Body of pancreas (tissue), 4 donors: ENCODE measurements at regions not wholly inside any gene's neighbourhood (a gene's known extent, or its start where the extent isn't known, plus 50 kb on each side); places are given as distances from the start of the nearest gene placed in this dataset.
"Not testable (repeated sequence)": the region's sequence is repeated elsewhere in the genome, so short reads cannot be mapped to it uniquely, and the experiment has no call there.

Experiments
- POLR2A ChIP-seq, 3 donors: fragments of 450-650 bp; IDR thresholded peaks; one replicate each; pipeline ENCODE4 v1.6.1; 2016; ENCODE audit warnings: antibody characterized with exemption in 3 of 3, mild to moderate bottlenecking in 2 of 3
- TF ChIP-seq, protein P1 (sequence below), 7 experiments: fragments of 450-650 bp in 4 of 7; fragments of 200-600 bp in 3 of 7; sonication (generic) in 3 of 7; IDR thresholded peaks; one replicate each; pipeline ENCODE4 v1.5.1; 2016 to 2019; ENCODE audit warnings: antibody characterized with exemption in 7 of 7

GRCh38 chrX:66102398-66102797 lies 61.6 kb upstream of the HEPH start:
- TF ChIP-seq, protein P1, sequence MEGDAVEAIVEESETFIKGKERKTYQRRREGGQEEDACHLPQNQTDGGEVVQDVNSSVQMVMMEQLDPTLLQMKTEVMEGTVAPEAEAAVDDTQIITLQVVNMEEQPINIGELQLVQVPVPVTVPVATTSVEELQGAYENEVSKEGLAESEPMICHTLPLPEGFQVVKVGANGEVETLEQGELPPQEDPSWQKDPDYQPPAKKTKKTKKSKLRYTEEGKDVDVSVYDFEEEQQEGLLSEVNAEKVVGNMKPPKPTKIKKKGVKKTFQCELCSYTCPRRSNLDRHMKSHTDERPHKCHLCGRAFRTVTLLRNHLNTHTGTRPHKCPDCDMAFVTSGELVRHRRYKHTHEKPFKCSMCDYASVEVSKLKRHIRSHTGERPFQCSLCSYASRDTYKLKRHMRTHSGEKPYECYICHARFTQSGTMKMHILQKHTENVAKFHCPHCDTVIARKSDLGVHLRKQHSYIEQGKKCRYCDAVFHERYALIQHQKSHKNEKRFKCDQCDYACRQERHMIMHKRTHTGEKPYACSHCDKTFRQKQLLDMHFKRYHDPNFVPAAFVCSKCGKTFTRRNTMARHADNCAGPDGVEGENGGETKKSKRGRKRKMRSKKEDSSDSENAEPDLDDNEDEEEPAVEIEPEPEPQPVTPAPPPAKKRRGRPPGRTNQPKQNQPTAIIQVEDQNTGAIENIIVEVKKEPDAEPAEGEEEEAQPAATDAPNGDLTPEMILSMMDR (IDR thresholded peaks at IDR 0.05), result not testable (repeated sequence)
- TF ChIP-seq POLR2A (IDR thresholded peaks at IDR 0.05), result not testable (repeated sequence)
